ENCODE measurements at regions not wholly inside any gene's neighbourhood (a gene's known extent, or its start where the extent isn't known, plus 50 kb on each side); places are given as distances from the start of the nearest gene placed in this dataset.

- Mint-ChIP-seq H3K4me3 (no peak overlapping the region), H3K27ac (no peak overlapping the region), H3K36me3 (peaks cover 1 to 5% of the 10 kb centered on the region in 2 donors)
Measured at GRCh38 chr13:31042481-31043165, 110.2 kb downstream of the TEX26 start.

GRCh38 chr13:31042049-31042448 lies 109.6 kb downstream of the TEX26 start:
- Mint-ChIP-seq H3K4me3 (no peak overlapping the region), H3K36me3 (peaks cover 1 to 5% of the 10 kb centered on the region in 2 donors), H3K27me3 (peaks cover 35 to 36% of the 10 kb centered on the region in 2 donors)

More at GRCh38 chr13:31042481-31043165, 110.2 kb downstream of the TEX26 start:
- peaks cover 4 to 11% of the 10 kb centered on the region in 2 donors for H3K9me3 Mint-ChIP-seq
- DNase-seq (no peak), ATAC-seq (replicated peaks) (no peak)
- H3K27me3 Mint-ChIP-seq, result peaks cover 34 to 35% of the 10 kb centered on the region in 2 donors
- peaks cover 46 to 68% of the 10 kb centered on the region in 2 donors for H3K4me1 Mint-ChIP-seq

GRCh38 chr13:31038834-31039552 lies 106.5 kb downstream of the TEX26 start:
- Mint-ChIP-seq H3K9me3 (peaks cover 4 to 12% of the 10 kb centered on the region in 2 donors), H3K4me1 (peaks cover 37 to 52% of the 10 kb centered on the region in 2 donors), H3K27ac (peak overlapping the region; percentile 56), H3K36me3 (peaks cover 1 to 5% of the 10 kb centered on the region in 2 donors), H3K4me3 (peak overlapping the region; percentile 28 to 59), H3K27me3 (peaks cover 36 to 46% of the 10 kb centered on the region in 2 donors)
- ATAC-seq (replicated peaks) (peak; percentile 87), DNase-seq (peak; percentile 58)

More at GRCh38 chr13:31042049-31042448, 109.6 kb downstream of the TEX26 start:
- Mint-ChIP-seq H3K9me3 (peaks cover 4 to 12% of the 10 kb centered on the region in 2 donors), H3K4me1 (peaks cover 49 to 73% of the 10 kb centered on the region in 2 donors), H3K27ac (no peak overlapping the region)
- DNase-seq, result no peak
- ATAC-seq (replicated peaks), result no peak

DNA sequence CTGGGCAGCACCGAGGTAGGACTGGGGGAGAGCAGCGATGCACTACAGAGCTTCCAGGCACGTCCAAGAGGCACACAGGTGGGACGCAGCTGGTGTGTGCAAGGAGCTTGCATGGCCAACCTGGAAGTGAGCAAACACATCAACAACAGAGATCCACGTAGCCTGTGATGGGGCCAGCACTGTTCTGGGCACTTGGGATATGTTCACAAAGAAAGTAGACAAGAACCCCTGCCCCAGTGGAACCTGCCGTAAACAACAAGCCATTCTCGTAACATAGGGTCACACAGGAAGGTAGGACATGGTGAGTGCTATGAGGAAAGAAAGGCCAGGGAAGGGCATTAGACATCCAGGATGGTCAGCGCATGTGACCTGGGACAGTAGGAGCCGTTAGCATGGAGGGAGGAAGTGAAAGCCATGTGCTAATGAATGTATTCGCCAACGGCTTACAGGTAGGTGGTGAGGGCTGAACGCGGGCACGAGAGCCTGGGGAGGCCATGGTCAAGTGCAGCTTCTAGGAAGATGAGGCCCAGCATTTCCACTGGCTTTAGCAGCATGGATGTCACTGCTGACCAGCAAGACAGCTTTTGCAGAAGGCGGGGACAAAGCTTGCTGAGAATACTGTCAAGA lies 105.5 kb downstream of the TEX26 start:
- Mint-ChIP-seq H3K27me3 (peaks cover 30 to 42% of the 10 kb centered on the region in 2 donors), H3K36me3 (peaks cover 1 to 5% of the 10 kb centered on the region in 2 donors), H3K27ac (peak overlapping the region; percentile 60)

GRCh38 chr13:31036731-31037695 lies 104.6 kb downstream of the TEX26 start:
- no peak for ATAC-seq (replicated peaks)
- H3K27me3 Mint-ChIP-seq, result peaks cover 31 to 41% of the 10 kb centered on the region in 2 donors
- H3K4me3 Mint-ChIP-seq, result no peak overlapping the region
- H3K27ac Mint-ChIP-seq, result peak overlapping the region; percentile 60
- DNase-seq, result no peak
- peaks cover 27 to 33% of the 10 kb centered on the region in 2 donors for H3K4me1 Mint-ChIP-seq
- H3K36me3 Mint-ChIP-seq, result peaks cover 1 to 5% of the 10 kb centered on the region in 2 donors
- peaks cover 4 to 12% of the 10 kb centered on the region in 2 donors for H3K9me3 Mint-ChIP-seq

More for the DNA sequence above, 105.5 kb downstream of the TEX26 start:
- H3K4me1 Mint-ChIP-seq, result peaks cover 34 to 43% of the 10 kb centered on the region in 2 donors
- no peak overlapping the region for H3K4me3 Mint-ChIP-seq
- peaks cover 4 to 12% of the 10 kb centered on the region in 2 donors for H3K9me3 Mint-ChIP-seq
- DNase-seq, result no peak
- no peak for ATAC-seq (replicated peaks)

DNA sequence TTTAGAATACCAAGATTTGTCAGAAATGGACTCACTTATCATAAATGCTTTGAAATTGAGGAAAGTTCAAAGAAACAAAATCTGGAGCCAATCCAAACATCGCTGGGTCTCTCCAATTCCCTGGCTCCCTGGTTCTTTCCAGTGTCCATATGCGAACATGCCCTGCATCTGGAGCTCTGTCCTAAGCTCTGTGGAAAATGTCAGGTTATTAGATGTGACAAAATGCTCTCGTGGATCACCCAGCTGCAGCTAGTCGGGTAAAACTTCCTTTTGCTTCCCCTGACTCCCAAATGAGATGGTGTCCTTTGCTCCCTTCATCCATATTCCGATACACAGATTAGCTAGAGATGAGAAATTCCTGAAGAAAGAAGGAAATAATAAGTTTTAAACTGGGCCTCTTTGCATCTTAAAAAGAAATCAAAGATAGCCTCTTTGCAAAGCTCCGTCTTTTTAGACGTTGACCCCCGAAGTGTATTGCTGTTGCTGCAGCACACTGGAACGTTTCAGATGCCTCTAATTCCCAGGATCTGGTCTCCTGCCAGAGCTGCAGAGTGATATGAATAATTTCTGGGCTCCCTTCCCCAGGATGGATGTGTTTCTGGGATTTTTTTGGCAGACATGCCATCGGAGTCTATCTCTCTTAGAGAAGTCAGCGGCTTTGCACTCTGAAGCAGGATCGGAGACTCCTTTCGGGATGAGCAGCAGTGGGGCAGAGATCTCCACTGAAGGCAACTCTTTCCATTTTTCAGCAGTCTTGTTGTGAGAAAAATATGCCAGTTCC lies 102.9 kb downstream of the TEX26 start:
- ATAC-seq (replicated peaks) (no peak), DNase-seq (no peak)
- Mint-ChIP-seq H3K4me1 (peaks cover 23 to 27% of the 10 kb centered on the region in 2 donors), H3K9me3 (peaks cover 4 to 12% of the 10 kb centered on the region in 2 donors), H3K4me3 (no peak overlapping the region), H3K36me3 (peaks cover 1 to 5% of the 10 kb centered on the region in 2 donors), H3K27ac (no peak overlapping the region), H3K27me3 (peaks cover 30 to 40% of the 10 kb centered on the region in 2 donors)

- Mint-ChIP-seq H3K4me1 (peaks cover 2 to 4% of the 10 kb centered on the region in 2 donors), H3K4me3 (no peak overlapping the region), H3K27ac (no peak overlapping the region), H3K36me3 (no peaks in the 10 kb centered on the region), H3K27me3 (peaks cover 32 to 41% of the 10 kb centered on the region in 2 donors), H3K9me3 (peaks cover 0 to under 1% of the 10 kb centered on the region in 2 donors)
- no peak for ATAC-seq (replicated peaks)
- no peak for DNase-seq
Measured at GRCh38 chr13:31032528-31033113, 100.2 kb downstream of the TEX26 start.

DNA sequence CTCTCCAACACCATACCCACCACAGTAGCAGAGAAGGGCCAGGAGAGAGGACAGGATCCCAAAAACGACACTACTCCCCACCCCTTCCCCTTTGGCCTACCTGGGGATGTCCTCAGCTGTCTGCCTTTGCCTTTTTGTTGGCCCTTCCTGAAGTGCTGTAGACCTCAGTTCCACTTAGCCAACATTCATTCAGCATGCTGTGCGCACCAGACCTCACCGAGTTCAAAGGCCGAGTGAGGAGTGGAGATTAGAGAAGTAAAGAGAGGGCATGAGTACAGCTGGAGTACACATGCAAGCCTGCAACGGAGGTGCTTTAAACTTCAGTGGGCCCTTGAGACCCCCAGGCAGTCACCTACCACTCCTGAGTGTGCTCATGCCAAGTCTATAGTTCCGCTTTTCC lies 99.0 kb downstream of the TEX26 start:
- H3K4me1 Mint-ChIP-seq, result no peaks in the 10 kb centered on the region
- H3K4me3 Mint-ChIP-seq, result no peak overlapping the region
- no peaks in the 10 kb centered on the region for H3K9me3 Mint-ChIP-seq
- ATAC-seq (replicated peaks) (no peak), DNase-seq (no peak)
- no peaks in the 10 kb centered on the region for H3K36me3 Mint-ChIP-seq
- H3K27ac Mint-ChIP-seq, result no peak overlapping the region
- peaks cover 33 to 38% of the 10 kb centered on the region in 2 donors for H3K27me3 Mint-ChIP-seq

- ATAC-seq (replicated peaks), result no peak
- H3K4me3 Mint-ChIP-seq, result no peak overlapping the region
- H3K27me3 Mint-ChIP-seq, result peaks cover 26 to 28% of the 10 kb centered on the region in 2 donors
- DNase-seq, result no peak
- no peaks in the 10 kb centered on the region for H3K4me1 Mint-ChIP-seq
- H3K9me3 Mint-ChIP-seq, result no peaks in the 10 kb centered on the region
- no peaks in the 10 kb centered on the region for H3K36me3 Mint-ChIP-seq
- H3K27ac Mint-ChIP-seq, result no peak overlapping the region
Measured at GRCh38 chr13:31029102-31029501, 96.6 kb downstream of the TEX26 start.

DNA sequence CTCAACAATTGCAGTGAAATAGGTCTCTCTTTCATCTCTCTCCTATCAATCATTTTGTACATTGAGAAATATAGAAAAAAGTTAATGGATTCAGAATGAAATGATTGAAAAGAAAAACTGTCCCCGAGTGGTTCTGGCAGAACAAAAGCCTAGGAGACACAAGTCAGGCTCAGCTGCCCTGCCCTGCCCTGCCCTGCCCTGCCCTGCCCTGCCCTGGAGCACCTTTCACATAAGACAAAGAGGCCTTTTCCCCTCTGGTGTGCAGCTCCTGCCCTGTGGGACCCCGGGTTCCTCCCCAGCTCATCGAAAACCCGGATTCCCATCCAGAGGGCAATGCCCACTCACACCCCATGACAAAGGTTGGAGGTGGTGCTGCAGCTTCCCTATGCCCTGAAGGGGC lies 94.7 kb downstream of the TEX26 start:
- Mint-ChIP-seq H3K4me3 (no peak overlapping the region), H3K36me3 (no peaks in the 10 kb centered on the region), H3K27ac (no peak overlapping the region), H3K4me1 (no peaks in the 10 kb centered on the region), H3K27me3 (peaks cover 12 to 21% of the 10 kb centered on the region in 2 donors), H3K9me3 (no peaks in the 10 kb centered on the region)
- DNase-seq (no peak), ATAC-seq (replicated peaks) (no peak)
